PC-9 (cell line): ENCODE measurements at regions not wholly inside any gene's neighbourhood (a gene's known extent, or its start where the extent isn't known, plus 50 kb on each side); places are given as distances from the start of the nearest gene placed in this dataset.
"Not testable (repeated sequence)": the region's sequence is repeated elsewhere in the genome, so short reads cannot be mapped to it uniquely, and the experiment has no call there.

Experiments
- BruUV-seq: library from RNA; stranded (reverse); fragments of 400-500 nt; replicated peaks from 2 replicates; lab custom pipeline; 2021; lab: Mats Ljungman, UMichigan
- CTCF ChIA-PET: fragments of 300-600 bp; sonication (Branson Sonifier 250); formaldehyde crosslinking; loops from one replicate; lab custom pipeline; 2022; ENCODE audit warnings: antibody characterized with exemption; lab: Charles Lee
- POLR2A ChIA-PET: fragments of 300-600 bp; sonication (Branson Sonifier 250); formaldehyde crosslinking; loops from one replicate; lab custom pipeline; 2022; ENCODE audit warnings: antibody characterized with exemption; ENCODE audit not compliant: unreplicated experiment; lab: Charles Lee
- DNase-seq, 2 experiments: peaks; one replicate each; pipeline versions ENCODE4 v3.0.0 to v3.0.0-alpha.2; 2015 to 2022; ENCODE audit warnings: mixed read lengths in 1 of 2
- H2AFZ ChIP-seq: fragments of 200-600 bp; sonication (generic); 2 replicates; pipeline ENCODE4 v1.8.1; 2017; ENCODE audit warnings: antibody characterized with exemption
- H3F3A ChIP-seq: fragments of 200-600 bp; sonication (generic); 2 replicates; pipeline ENCODE4 v1.8.1; 2017; ENCODE audit warnings: antibody characterized with exemption, mild to moderate bottlenecking, low read depth; ENCODE audit not compliant: insufficient read depth
- H3K27ac ChIP-seq: fragments of 200-600 bp; sonication (generic); 2 replicates; pipeline ENCODE4 v1.6.1; 2016; ENCODE audit warnings: mixed run types
- H3K27me3 ChIP-seq: fragments of 200-600 bp; sonication (generic); 2 replicates; pipeline ENCODE4 v1.6.1; 2016; ENCODE audit warnings: low read depth, mixed run types; ENCODE audit not compliant: insufficient read depth
- H3K36me3 ChIP-seq: fragments of 200-600 bp; sonication (generic); 2 replicates; pipeline ENCODE4 v1.6.1; 2016; ENCODE audit warnings: low read depth, mixed run types
- H3K4me1 ChIP-seq: fragments of 200-600 bp; sonication (generic); replicated peaks from 2 replicates; pipeline ENCODE4 v1.6.1; 2016; ENCODE audit warnings: mixed run types; ENCODE audit not compliant: insufficient read depth
- H3K4me2 ChIP-seq: fragments of 200-600 bp; sonication (generic); 2 replicates; pipeline ENCODE4 v1.6.1; 2017; ENCODE audit warnings: mixed run types
- H3K4me3 ChIP-seq: fragments of 200-600 bp; sonication (generic); 2 replicates; pipeline ENCODE4 v1.6.1; 2016; ENCODE audit warnings: mixed run types
- H3K79me2 ChIP-seq: fragments of 200-600 bp; sonication (generic); 2 replicates; pipeline ENCODE4 v1.6.1; 2017; ENCODE audit warnings: low read depth, mixed run types
- H3K9me2 ChIP-seq: fragments of 200-600 bp; sonication (generic); 2 replicates; pipeline ENCODE4 v1.8.1; 2017; ENCODE audit warnings: mild to moderate bottlenecking; ENCODE audit not compliant: insufficient read depth
- H3K9me3 ChIP-seq: fragments of 200-600 bp; sonication (generic); 2 replicates; pipeline ENCODE4 v1.8.1; 2016; ENCODE audit warnings: low read depth; ENCODE audit not compliant: insufficient read depth
- H4K20me1 ChIP-seq: fragments of 200-600 bp; sonication (generic); 2 replicates; pipeline ENCODE4 v1.8.1; 2017; ENCODE audit not compliant: insufficient read depth
- EZH2 ChIP-seq: fragments of 200-600 bp; sonication (generic); IDR thresholded peaks from 2 replicates; pipeline ENCODE4 v1.8.0; 2017; ENCODE audit warnings: antibody characterized with exemption, low read depth
- intact Hi-C: fragments of 100-400 bp; cut with micrococcal nuclease; formaldehyde crosslinking; loops from one replicate; pipeline ENCODE4 v1.10.0; 2022; ENCODE audit not compliant: unreplicated experiment
- TF ChIP-seq, protein P1 (sequence below): fragments of 200-600 bp; sonication (generic); conservative IDR thresholded peaks from 2 replicates; pipeline ENCODE4 v1.6.1; 2017; ENCODE audit warnings: mixed run types, antibody characterized with exemption, mild to moderate bottlenecking, moderate library complexity

DNA sequence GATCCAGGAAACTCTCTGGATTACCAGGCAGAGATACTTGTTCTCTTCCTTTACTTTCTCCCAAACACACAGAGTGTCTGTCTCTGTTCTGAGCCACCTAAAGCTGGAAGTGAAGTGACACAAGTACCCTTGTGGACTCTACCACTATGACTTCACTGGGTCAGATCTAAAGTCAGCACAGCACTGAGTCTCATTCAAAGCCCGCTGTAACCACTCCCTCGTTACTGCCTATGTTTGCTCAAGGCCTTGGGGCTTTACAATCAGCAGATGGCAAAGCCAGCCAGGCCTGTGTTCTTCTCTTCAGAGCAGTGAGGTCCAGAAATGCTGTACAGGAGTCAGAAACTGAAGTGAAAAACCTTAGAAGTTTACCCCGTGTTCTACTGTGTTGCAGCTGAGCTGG lies 588.3 kb upstream of the SEMA6D start:
- H3K4me3 ChIP-seq: no peak overlapping the region
- ChIA-PET POLR2A (no interaction called here), CTCF (no interaction called here)
- no peaks in the 10 kb centered on the region for H3K27me3 ChIP-seq
- TF ChIP-seq EZH2: no peak
- TF ChIP-seq, protein P1, sequence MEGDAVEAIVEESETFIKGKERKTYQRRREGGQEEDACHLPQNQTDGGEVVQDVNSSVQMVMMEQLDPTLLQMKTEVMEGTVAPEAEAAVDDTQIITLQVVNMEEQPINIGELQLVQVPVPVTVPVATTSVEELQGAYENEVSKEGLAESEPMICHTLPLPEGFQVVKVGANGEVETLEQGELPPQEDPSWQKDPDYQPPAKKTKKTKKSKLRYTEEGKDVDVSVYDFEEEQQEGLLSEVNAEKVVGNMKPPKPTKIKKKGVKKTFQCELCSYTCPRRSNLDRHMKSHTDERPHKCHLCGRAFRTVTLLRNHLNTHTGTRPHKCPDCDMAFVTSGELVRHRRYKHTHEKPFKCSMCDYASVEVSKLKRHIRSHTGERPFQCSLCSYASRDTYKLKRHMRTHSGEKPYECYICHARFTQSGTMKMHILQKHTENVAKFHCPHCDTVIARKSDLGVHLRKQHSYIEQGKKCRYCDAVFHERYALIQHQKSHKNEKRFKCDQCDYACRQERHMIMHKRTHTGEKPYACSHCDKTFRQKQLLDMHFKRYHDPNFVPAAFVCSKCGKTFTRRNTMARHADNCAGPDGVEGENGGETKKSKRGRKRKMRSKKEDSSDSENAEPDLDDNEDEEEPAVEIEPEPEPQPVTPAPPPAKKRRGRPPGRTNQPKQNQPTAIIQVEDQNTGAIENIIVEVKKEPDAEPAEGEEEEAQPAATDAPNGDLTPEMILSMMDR: no peak
- no peaks in the 10 kb centered on the region for H3K79me2 ChIP-seq
- H3K27ac ChIP-seq: no peak overlapping the region
- H3F3A ChIP-seq: no peaks in the 10 kb centered on the region
- no peak for DNase-seq
- intact Hi-C loops: no loop called here
- no peaks in the 10 kb centered on the region for H4K20me1 ChIP-seq
- no peak overlapping the region for H2AFZ ChIP-seq
- H3K36me3 ChIP-seq: no peaks in the 10 kb centered on the region
- BruUV-seq: no TSS peak
- H3K9me3 ChIP-seq: no peaks in the 10 kb centered on the region
- no peaks in the 10 kb centered on the region for H3K4me1 ChIP-seq
- no peaks in the 10 kb centered on the region for H3K9me2 ChIP-seq
- H3K4me2 ChIP-seq: no peak overlapping the region

DNA sequence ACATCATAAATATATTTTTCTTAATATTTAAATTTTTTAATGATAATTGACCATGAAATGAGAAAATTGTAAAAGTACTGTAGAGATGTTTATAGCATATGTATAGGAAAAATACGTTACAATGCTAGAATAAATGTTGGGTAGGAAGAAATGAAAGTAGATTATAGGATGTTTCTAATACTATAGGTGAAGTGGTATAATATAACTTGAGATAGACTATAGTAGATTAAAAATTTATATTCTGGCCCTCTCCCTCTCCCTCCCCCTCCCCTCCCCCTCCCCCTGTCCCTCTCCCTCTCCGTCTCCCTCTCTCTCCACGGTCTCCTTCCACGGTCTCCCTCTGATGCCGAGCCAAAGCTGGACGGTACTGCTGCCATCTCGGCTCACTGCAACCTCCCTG lies 585.9 kb upstream of the SEMA6D start:
- H3K4me3 ChIP-seq, intact Hi-C loops, BruUV-seq, H3K27ac ChIP-seq, H3K9me3 ChIP-seq, H3K9me2 ChIP-seq, CTCF ChIA-PET, DNase-seq, H3F3A ChIP-seq, POLR2A ChIA-PET, H3K27me3 ChIP-seq, H2AFZ ChIP-seq, H4K20me1 ChIP-seq, H3K4me2 ChIP-seq, H3K36me3 ChIP-seq, H3K4me1 ChIP-seq, H3K79me2 ChIP-seq: not testable (repeated sequence)

DNA sequence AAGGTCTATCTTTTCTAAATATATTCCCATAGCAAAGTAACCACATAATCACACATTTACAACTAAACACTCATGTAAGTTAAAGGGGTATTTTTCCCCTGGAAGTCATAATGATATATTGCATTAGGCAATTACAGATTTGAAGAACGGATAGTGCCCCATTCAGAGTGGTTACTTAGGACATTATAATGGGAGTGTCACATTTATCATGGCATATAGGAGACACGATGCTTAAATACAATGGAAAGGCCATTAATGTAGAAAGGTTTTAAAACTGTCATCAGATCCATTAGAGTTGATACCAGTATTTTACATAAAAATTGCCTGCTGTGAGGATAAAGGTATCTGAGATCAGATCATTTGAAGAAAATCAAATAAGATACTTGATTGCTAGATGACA lies 582.0 kb upstream of the SEMA6D start:
- intact Hi-C loops: no loop called here
- no peaks in the 10 kb centered on the region for H3K36me3 ChIP-seq
- H4K20me1 ChIP-seq: no peaks in the 10 kb centered on the region
- H3K9me3 ChIP-seq: no peaks in the 10 kb centered on the region
- no peak for TF ChIP-seq EZH2
- TF ChIP-seq, protein P1: no peak
- H3K4me3 ChIP-seq: no peak overlapping the region
- no TSS peak for BruUV-seq
- POLR2A ChIA-PET: no interaction called here
- H3F3A ChIP-seq: no peaks in the 10 kb centered on the region
- H3K4me1 ChIP-seq: no peaks in the 10 kb centered on the region
- H3K27ac ChIP-seq: no peak overlapping the region
- H3K79me2 ChIP-seq: no peaks in the 10 kb centered on the region
- no peak for DNase-seq
- CTCF ChIA-PET: no interaction called here
- H3K4me2 ChIP-seq: no peak overlapping the region
- no peak overlapping the region for H2AFZ ChIP-seq
- no peaks in the 10 kb centered on the region for H3K9me2 ChIP-seq
- no peaks in the 10 kb centered on the region for H3K27me3 ChIP-seq

DNA sequence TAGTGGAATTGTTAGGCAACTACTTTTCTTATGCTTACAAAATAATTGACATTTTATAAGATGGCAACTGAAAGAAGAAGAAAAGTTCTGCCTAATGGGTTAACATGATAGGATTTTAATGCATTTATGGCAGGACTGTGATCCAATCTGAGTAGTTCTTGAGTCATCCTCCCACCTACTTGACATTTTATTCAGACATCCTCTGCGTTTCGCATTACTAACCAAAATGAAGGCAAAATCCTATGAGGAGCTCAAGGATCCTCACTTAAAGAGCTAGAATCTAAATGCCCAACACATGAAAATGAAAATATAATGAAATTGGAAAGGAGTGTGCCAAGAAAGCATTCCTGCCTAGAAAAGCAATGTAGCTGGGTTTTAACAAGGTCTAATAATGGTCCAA lies 581.1 kb upstream of the SEMA6D start:
- Histone ChIP-seq H3K79me2 (no peaks in the 10 kb centered on the region), H3K9me2 (no peaks in the 10 kb centered on the region), H3K4me2 (no peak overlapping the region), H2AFZ (no peak overlapping the region), H3K9me3 (no peaks in the 10 kb centered on the region), H3K27ac (no peak overlapping the region), H3K27me3 (no peaks in the 10 kb centered on the region), H3K36me3 (no peaks in the 10 kb centered on the region), H3K4me3 (no peak overlapping the region), H3K4me1 (no peaks in the 10 kb centered on the region), H3F3A (no peaks in the 10 kb centered on the region), H4K20me1 (no peaks in the 10 kb centered on the region)
- intact Hi-C loops: no loop called here
- BruUV-seq: no TSS peak
- DNase-seq: no peak
- ChIA-PET POLR2A (no interaction called here), CTCF (no interaction called here)
- TF ChIP-seq, protein P1: no peak
- TF ChIP-seq EZH2: no peak
